ENCODE measurements at regions not wholly inside any gene's neighbourhood (a gene's known extent, or its start where the extent isn't known, plus 50 kb on each side); places are given as distances from the start of the nearest gene placed in this dataset.
"Not testable (repeated sequence)": the region's sequence is repeated elsewhere in the genome, so short reads cannot be mapped to it uniquely, and the experiment has no call there.

DNA sequence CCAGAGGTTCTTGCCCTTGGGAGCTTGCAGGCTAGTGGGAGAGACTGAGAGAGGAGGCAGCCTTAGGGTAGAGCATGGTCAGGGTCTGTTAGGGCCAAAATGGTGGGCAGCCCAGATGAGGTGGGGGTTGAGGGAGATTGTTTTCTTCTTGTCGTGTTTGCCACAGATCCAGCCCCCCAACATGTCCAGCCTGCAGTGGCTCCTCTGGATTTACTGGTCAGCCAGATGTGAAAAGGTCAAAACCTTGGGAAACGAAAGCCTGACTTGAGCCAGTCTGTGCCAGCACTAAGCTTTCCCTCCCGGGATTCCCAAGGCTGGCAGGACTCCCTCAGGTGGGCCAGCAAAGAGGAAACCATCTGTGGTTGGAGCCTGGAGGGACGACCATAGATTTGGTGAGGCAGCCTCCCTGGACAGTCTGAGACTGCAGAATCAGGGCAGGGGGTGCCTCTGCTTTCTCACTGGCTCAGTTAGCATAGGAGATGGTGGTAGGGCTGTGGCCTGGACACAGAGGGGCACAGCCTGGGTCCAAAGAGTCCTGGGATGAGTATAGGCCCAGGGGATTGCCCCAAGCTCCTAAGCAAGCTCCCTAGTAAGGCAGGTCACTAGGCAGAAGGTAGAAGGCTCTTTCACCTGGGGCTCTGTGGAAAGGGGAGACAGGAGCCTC is 51.2 kb upstream of the PRR23C start:
- DNase-seq, result no peak

- no peak for DNase-seq
Measured at GRCh38 chr3:139096670-139097069, 52.0 kb upstream of the PRR23C start.

GRCh38 chr3:139098391-139098790 is 53.7 kb upstream of the PRR23C start:
- no peak for DNase-seq

DNA sequence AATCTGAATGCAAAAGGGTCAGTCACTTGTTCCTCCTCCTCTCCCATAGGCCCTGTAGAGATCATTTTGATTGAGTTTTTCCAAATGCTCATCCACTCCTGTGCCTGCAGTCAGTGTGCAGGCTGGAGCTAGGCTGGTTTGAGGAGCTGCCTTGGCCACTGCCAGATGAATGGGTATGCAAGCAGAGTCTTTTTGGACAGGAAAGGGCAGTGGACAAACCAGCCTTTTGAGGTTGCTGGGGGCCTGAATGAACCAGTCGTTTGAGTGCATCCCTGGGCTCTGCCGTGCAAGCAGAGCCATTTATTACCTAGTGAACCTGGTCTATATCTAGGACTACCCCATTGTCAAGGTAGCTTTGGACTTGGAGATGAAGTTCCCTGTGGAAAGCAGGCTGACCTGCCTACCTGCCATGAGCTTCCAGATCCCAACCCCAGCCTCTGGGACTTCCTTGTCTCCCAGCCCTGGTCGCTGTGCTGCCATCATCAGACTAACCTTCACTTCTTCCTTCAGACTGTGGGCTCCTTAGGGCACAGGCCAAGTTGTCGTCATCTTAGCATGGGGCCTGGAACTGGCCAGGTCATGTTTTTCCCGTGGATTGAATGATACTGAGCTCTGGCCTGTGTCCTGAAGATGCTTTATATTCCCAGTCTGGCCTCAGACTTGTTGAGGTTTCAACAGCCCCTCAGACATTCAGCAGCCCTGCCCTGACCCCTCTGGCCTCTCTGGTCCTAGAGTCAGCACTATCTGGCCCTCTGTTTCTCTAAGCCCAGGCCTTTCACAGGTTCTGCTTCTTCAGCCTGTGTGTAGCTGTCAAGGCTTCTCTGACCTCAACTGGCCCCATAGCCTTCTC is 55.5 kb upstream of the PRR23C start:
- DNase-seq, result no peak

- DNase-seq, result no peak
Measured at GRCh38 chr3:139100821-139101220, 56.1 kb upstream of the PRR23C start.

DNA sequence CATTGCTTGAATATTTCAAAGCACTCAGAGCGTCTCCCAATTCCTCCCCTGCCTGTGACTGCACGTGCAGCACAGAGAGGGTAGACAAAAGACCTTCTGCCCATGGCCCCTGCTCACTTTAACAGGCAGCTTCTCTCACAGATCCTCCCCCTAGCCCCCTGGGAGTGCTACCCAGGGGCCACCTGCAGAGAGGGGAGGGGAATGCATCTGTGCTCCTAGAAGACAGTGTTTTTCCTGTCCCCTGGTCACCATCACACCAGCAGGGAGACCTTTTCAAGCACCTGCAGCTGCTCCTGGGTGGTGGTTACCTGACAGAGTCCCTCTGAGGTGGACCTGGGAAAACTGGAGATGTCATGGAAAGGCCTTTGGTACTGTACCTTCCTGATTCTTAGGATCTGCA is 56.7 kb upstream of the PRR23C start:
- DNase-seq, result no peak

DNA sequence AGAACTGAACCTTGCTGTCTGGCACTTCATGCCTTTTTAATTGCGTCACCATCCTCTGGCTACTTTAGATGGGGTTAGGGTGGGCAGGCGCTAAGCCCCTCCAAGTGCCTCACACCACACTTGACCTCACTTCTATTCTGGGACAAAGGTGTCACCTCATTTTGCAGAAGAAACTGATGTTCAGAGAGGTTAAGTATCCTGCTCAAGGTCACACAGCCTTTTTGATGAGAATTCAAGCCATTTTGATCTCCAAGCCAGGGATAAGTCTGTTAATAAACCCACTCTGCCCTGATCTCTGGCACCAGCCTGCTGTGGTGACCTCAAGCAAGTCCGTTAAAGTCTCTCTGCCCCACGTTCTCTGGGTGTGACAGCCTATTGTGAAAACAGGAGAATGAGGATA is 58.8 kb upstream of the PRR23C start:
- DNase-seq, result no peak

DNA sequence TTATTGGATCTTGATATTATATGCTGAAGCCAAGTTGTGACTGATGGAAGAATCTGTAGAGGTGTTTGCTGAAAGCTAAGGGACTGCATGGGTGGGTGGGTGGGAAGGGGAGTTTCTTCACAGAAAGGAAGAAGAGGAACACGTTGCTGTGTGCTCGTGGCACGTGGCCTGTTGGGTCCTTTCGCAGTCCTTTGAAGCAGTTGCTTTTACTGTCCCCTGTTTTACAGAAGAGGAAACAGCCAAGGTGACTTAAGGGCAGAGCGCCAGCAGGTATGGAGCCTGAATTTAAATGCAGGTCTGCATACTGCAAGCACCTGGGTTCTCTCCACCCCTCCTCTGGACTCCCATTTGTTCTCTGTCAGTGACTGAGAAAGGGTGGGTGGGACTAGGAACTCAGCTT is 59.4 kb upstream of the PRR23C start:
- DNase-seq, result no peak

GRCh38 chr3:139105154-139105702 is 60.5 kb upstream of the PRR23C start:
- no peak for DNase-seq

DNA sequence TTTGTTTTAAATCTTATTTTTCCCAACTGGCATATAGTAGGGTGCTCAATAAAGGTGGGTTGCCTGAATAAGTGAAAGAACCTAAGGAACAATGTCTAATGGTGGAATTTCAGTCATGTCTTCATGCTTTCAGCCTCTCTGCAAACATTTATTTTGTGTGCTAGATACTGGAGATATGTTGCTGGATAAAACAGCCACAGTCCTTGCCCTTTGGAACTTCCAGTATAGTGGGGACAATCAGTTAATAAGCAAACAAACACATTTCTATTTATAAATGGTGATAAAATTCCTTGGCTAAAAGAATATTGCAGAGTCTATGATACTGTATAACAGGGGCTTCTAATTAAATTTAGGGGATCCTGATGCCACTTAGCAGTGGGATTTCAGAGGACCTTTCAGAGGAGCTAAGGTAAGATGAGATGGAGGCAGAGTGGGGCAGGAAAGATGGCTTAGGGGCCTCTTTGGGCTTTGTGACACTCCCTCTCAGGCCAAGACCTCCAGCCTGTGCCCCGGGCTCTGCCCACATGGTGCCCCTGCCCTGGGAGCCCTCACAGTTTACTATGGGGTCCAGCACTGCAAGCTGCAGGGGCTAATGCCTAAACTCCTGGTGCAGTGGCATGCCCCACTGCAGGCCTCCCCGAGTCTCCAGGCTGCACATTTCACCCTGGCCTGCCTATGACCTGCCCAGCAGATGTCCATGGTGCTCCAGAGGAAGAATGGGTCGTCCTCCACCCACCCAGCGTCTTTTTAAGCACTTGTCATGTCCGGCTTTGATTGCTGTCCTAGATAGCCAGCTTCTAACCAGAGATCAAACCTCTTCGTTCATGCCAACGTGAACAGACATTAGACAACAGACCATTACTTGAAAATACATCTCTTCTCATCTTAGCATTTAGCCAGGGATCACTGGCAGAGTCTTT is 61.6 kb upstream of the PRR23C start:
- no peak for DNase-seq

- no peak for DNase-seq
Measured at GRCh38 chr3:139107424-139108252, 62.9 kb upstream of the PRR23C start.

DNA sequence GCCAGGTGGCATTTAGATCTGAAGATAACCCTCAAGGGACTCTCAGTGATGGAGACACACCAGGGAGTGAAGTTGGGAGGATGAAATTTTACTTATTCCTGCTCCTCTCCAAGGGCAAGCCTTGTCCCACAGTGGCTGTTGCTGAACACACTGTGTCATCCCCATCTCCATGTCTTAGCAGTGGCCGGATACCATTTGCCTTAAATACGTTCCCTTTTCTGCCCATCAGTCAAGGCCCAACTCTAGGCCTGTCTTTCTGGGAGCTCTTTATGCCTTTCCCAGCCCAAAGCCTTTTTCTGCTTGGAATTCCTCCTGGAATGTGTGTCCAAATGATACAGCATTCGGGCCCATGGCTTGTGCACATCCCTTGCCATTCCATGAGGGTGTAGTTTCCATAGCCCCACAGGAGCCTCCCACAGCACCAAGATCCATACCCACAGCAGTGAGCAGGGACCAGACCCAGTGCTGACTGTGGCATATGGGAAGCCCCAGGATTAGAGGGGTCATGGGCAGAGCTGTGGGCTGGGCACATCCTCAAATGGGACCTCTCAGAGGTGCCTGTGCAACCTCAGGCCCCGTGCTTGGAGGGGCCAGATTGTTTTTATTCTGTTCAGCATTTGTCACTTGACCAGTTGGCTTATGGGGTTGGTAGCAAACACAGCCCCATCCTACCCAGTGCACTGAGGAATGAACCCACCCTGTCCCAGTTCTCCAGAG is 63.7 kb upstream of the PRR23C start:
- no peak for DNase-seq

GRCh38 chr3:139109271-139109670 is 64.6 kb upstream of the PRR23C start:
- no peak for DNase-seq

DNA sequence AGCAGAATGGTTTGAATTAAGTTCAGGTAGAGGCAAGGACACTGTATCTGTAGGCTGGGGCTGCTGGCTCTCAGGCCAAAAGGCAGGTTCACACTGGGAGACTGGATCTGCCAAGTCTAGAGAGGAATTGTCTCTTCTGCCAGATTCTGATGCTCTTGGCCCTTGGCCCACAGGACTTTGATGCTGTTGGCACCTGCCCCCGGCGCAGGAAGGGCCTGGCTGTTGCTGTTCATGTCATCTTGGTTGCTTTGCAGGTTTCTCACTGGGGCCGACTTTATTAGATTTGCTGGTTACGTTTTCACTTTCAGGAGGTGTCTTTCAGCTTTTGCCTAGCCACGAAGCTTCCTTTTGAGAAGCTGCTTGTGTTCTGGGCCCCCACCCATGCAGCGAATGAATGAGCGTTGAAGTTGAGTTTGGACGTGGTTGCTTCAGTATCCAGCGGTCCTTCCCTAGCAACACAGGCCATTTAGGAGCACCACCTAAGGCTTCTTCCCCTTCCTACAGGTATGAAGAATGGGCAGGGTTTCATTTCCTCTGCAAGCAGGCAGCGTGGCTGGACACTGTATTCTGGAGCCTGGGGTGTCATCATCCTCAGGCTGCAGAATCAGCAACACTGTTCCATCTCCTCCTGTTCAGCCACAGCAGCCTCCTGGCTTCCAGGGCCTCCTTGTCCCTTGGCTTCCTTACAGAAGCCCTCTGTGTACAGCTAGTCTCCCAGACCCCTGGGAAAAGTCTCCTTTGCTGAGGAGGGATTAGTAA is 65.6 kb upstream of the PRR23C start:
- DNase-seq, result no peak

- DNase-seq, result not testable (repeated sequence)
Measured at GRCh38 chr3:139110929-139111328, 66.2 kb upstream of the PRR23C start.

DNA sequence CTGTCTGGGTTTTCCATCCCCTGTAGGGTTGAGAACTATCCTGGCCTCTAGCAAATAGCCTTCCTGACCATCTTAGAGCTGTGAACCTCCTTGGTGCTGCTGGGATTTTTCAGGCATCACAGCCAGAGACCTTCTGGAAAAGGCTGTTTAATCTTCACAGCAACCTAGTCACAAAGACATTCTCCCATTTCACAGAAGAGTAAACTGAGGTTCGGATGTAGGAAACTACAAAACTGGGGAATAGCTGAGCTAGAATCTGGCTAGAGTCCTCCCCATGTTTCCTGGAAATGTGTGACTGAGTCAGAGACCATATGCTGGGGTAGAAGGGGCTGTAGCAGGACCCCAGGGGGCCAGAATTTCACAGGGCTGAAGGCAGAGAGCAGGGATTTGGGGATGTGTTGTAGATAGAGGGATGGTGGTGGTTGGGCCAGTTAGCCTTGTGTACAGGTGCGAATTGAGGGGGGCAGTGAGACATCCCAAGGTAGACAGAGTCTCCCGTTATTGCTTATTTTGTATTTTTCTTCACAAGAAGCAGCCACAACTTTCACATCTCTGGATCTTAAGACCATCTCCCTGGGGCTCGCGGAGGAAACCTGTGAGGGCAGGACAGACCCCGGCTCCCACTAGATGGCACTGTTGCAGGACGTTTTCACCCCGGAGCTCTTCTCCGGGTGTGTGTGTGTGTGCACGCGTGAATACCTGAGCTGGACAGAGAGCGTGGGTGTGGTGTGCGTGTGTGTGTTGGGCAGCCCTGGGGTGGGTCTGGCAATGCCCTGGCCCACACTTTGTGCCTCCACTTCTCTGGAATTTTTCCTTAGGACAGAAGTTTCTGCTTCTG is 66.9 kb upstream of the PRR23C start:
- DNase-seq, result peak; percentile 48

- DNase-seq, result no peak
Measured at GRCh38 chr3:139112230-139112558, 67.5 kb upstream of the PRR23C start.

DNA sequence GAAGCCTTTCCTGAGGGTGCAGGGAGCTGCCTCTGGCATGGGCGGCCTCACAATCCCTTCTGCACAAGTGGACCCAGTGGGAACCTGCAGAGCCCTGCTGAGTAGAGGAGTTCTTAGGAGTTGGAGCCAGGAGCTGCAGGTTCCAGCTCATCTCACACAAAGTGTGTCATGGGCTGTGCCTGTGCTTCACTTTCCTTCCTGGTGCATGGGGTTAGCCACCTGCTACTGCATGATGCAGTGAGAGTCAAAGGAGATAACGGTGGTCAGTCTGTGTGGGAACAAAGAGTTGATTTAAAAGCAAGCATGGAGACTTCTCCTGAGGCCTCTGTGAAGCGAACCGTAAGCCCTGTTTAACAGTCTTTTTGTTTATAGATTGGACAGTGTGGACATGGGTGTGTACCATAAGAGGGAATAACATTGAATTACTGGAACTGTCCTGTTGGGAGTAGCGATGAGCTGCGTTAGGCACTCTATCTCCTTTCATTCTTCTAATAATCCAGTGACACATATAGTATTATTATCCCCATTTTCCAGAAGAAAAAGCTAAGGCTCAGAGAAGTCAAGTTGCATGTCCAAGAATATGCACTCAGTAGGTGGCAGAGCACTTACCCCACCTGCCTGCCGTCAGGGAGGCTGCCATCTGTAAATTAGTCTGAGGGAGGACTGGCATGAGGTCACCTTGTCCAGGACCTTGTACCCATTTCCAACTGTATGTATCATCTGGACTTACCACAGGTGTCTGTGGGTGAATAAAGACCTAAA is 68.7 kb upstream of the PRR23C start:
- DNase-seq, result no peak

DNA sequence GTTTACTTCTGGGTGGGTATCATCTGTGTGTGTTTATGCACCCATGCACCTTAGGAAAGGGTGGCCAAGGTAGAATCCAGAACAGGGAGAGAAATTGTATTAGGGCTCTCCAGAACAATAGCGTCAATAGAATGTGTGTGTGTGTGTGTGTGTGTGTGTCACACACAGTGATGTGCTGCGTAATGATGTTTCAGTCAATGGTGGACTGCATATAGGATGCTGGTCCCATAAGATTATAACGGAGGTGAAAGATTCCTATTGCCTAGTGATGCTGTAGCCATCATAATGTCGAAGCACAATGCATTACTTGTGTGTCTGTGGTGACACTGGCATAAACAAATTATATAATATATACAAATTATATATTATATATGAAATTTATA is 69.3 kb upstream of the PRR23C start:
- no peak for DNase-seq

Measured in NK-92 treated with Interleukin-12 subunit alpha and Interleukin-12 subunit beta, amount 100 ng/mL, for 24 hours (cell line).